H9 (cell line): ENCODE measurements at regions not wholly inside any gene's neighbourhood (a gene's known extent, or its start where the extent isn't known, plus 50 kb on each side); places are given as distances from the start of the nearest gene placed in this dataset.

ENCODE experiments used
- DNase-seq: peaks from one replicate; pipeline ENCODE4 v3.0.0-alpha.2; 2017
- H2AFZ ChIP-seq: one replicate; pipeline ENCODE4 v1.6.1; 2013; ENCODE audit warnings: mild to moderate bottlenecking, low read length, control low read depth, moderate library complexity
- H2AK5ac ChIP-seq: 2 replicates; pipeline ENCODE4 v1.6.1; 2013; ENCODE audit warnings: low read length, control low read depth, mixed read lengths; ENCODE audit not compliant: insufficient read length
- H2BK120ac ChIP-seq: one replicate; pipeline ENCODE4 v1.6.1; 2013; ENCODE audit warnings: low read depth, mild to moderate bottlenecking, low read length, control low read depth, inconsistent platforms; ENCODE audit not compliant: poor library complexity, severe bottlenecking
- H2BK12ac ChIP-seq: 2 replicates; pipeline ENCODE4 v1.6.1; 2013; ENCODE audit warnings: low read length, control low read depth, mixed read lengths, low read depth; ENCODE audit not compliant: insufficient read length
- H2BK15ac ChIP-seq: 2 replicates; pipeline ENCODE4 v1.6.1; 2013; ENCODE audit warnings: low read depth, low read length, control low read depth
- H2BK20ac ChIP-seq: one replicate; pipeline ENCODE4 v1.6.1; 2013; ENCODE audit warnings: low read depth, mild to moderate bottlenecking, low read length, control low read depth, inconsistent platforms; ENCODE audit not compliant: poor library complexity, severe bottlenecking
- H2BK5ac ChIP-seq: 2 replicates; pipeline ENCODE4 v1.6.1; 2013; ENCODE audit warnings: low read length, control low read depth, mixed read lengths; ENCODE audit not compliant: insufficient read length
- H3K14ac ChIP-seq: 2 replicates; pipeline ENCODE4 v1.6.1; 2013; ENCODE audit warnings: low read length, control low read depth; ENCODE audit not compliant: insufficient read depth
- H3K18ac ChIP-seq: 2 replicates; pipeline ENCODE4 v1.6.1; 2013; ENCODE audit warnings: low read depth, mild to moderate bottlenecking, mixed read lengths, low read length, control low read depth; ENCODE audit not compliant: insufficient read length
- H3K23ac ChIP-seq: 2 replicates; pipeline ENCODE4 v1.6.1; 2013; ENCODE audit warnings: low read length, control low read depth, mixed read lengths, low read depth; ENCODE audit not compliant: insufficient read length
- H3K23me2 ChIP-seq: 2 replicates; pipeline ENCODE4 v1.6.1; 2013; ENCODE audit warnings: low read depth, mild to moderate bottlenecking, mixed read lengths, low read length, control low read depth; ENCODE audit not compliant: insufficient read length, poor library complexity, severe bottlenecking
- H3K27ac ChIP-seq: 2 replicates; pipeline ENCODE4 v1.5.1; 2013; ENCODE audit warnings: low read length, control low read depth, mixed read lengths, low read depth; ENCODE audit not compliant: insufficient read length
- H3K27me3 ChIP-seq: 2 replicates; pipeline ENCODE4 v1.6.1; 2013; ENCODE audit warnings: low read length, control low read depth, inconsistent platforms; ENCODE audit not compliant: insufficient read depth
- H3K4ac ChIP-seq: 2 replicates; pipeline ENCODE4 v1.6.1; 2013; ENCODE audit warnings: low read depth, mild to moderate bottlenecking, control low read depth, inconsistent platforms, low read length, moderate library complexity
- H3K4me1 ChIP-seq: 2 replicates; pipeline ENCODE4 v1.6.1; 2013; ENCODE audit warnings: low read length, control low read depth, inconsistent platforms; ENCODE audit not compliant: insufficient read depth
- H3K4me2 ChIP-seq: 2 replicates; pipeline ENCODE4 v1.6.1; 2013; ENCODE audit warnings: low read length, control low read depth, mixed read lengths; ENCODE audit not compliant: insufficient read length, insufficient read depth
- H3K56ac ChIP-seq: 2 replicates; pipeline ENCODE4 v1.6.1; 2013; ENCODE audit warnings: low read depth, mild to moderate bottlenecking, mixed read lengths, low read length, control low read depth; ENCODE audit not compliant: insufficient read length
- H3K79me1 ChIP-seq: 2 replicates; pipeline ENCODE4 v1.6.1; 2013; ENCODE audit warnings: low read depth, mild to moderate bottlenecking, moderate library complexity, low read length, control low read depth, inconsistent platforms; ENCODE audit not compliant: insufficient read depth, poor library complexity, severe bottlenecking
- H3K79me2 ChIP-seq: 2 replicates; pipeline ENCODE4 v1.6.1; 2013; ENCODE audit warnings: low read length, control low read depth, inconsistent platforms; ENCODE audit not compliant: insufficient read depth
- H3K9ac ChIP-seq: 2 replicates; pipeline ENCODE4 v1.6.1; 2013; ENCODE audit warnings: low read length, control low read depth, mixed read lengths; ENCODE audit not compliant: insufficient read length; ENCODE audit errors: extremely low read depth
- H3K9me3 ChIP-seq: one replicate; pipeline ENCODE4 v1.6.1; 2013; ENCODE audit warnings: low read depth, low read length, inconsistent platforms; ENCODE audit not compliant: control insufficient read depth
- H3T11ph ChIP-seq: one replicate; pipeline ENCODE4 v1.6.1; 2013; ENCODE audit warnings: mild to moderate bottlenecking, low read length, control low read depth, inconsistent platforms
- H4K20me1 ChIP-seq: one replicate; pipeline ENCODE4 v1.6.1; 2013; ENCODE audit not compliant: control insufficient read depth, insufficient read length, insufficient read depth
- H4K5ac ChIP-seq: 2 replicates; pipeline ENCODE4 v1.6.1; 2013; ENCODE audit warnings: low read depth, mild to moderate bottlenecking, mixed read lengths, low read length, control low read depth; ENCODE audit not compliant: insufficient read length
- H4K8ac ChIP-seq: replicated peaks from 2 replicates; pipeline ENCODE4 v1.6.1; 2013; ENCODE audit warnings: low read length, control low read depth, mixed read lengths, low read depth; ENCODE audit not compliant: insufficient read length
- H4K91ac ChIP-seq: 2 replicates; pipeline ENCODE4 v1.6.1; 2013; ENCODE audit warnings: low read depth, mild to moderate bottlenecking, moderate library complexity, mixed read lengths, low read length, control low read depth; ENCODE audit not compliant: insufficient read length
- H3K27ac Mint-ChIP-seq, 3 experiments: 2 replicates in 2 of 3; 3 replicates in 1 of 3; pipeline ENCODE4 v1.8.0; 2020 to 2021; ENCODE audit warnings: mixed read lengths in 3 of 3, mild to moderate bottlenecking in 1 of 3, moderate library complexity in 1 of 3
- H3K27me3 Mint-ChIP-seq: 2 replicates; pipeline ENCODE4 v1.8.0; 2021; ENCODE audit warnings: low read depth, mild to moderate bottlenecking, moderate library complexity, mixed read lengths
- H3K36me3 Mint-ChIP-seq, 3 experiments: 2 replicates in 2 of 3; 3 replicates in 1 of 3; pipeline ENCODE4 v1.8.0; 2020 to 2021; ENCODE audit warnings: low read depth in 3 of 3, mixed read lengths in 3 of 3; ENCODE audit not compliant: insufficient read depth in 1 of 3
- H3K4me1 Mint-ChIP-seq, 2 experiments: 2 replicates each; pipeline ENCODE4 v1.8.0; 2020; ENCODE audit warnings: mixed read lengths in 2 of 2
- H3K4me3 Mint-ChIP-seq, 2 experiments: 2 replicates in 1 of 2; 3 replicates in 1 of 2; pipeline ENCODE4 v1.8.0; 2020 to 2021; ENCODE audit warnings: mild to moderate bottlenecking in 2 of 2, mixed read lengths in 2 of 2, moderate library complexity in 1 of 2
- H3K9me3 Mint-ChIP-seq, 2 experiments: 2 replicates in 1 of 2; 3 replicates in 1 of 2; pipeline ENCODE4 v1.8.0; 2020; ENCODE audit warnings: mild to moderate bottlenecking in 2 of 2, mixed read lengths in 2 of 2, moderate library complexity in 1 of 2
- WGBS: extraction: QIAGEN DNeasy Blood & Tissue Kit; methylation state at CpG from one replicate; pipeline ENCODE4 v1.1.7; 2013; ENCODE audit warnings: missing lambda C conversion rate, low lambda C conversion rate, mixed read lengths; ENCODE audit not compliant: insufficient read length; ENCODE audit errors: extremely low coverage; 5-methylcytosine and 5-hydroxymethylcytosine counted together
- TF ChIP-seq, protein P1 (sequence below): fragments of 200-600 bp; sonication (generic); conservative IDR thresholded peaks from 3 replicates; pipeline ENCODE4 v1.8.0; 2021; ENCODE audit warnings: antibody characterized with exemption, mild to moderate bottlenecking

- Histone ChIP-seq H3K27me3 (no peaks in the 10 kb centered on the region), H2BK120ac (no peak overlapping the region), H2BK5ac (no peak overlapping the region), H2BK20ac (no peak overlapping the region), H4K8ac (no peak overlapping the region), H3K9me3 (no peaks in the 10 kb centered on the region), H2BK15ac (no peak overlapping the region), H3K4me1 (no peaks in the 10 kb centered on the region), H3K23ac (no peak overlapping the region), H3K79me1 (no peaks in the 10 kb centered on the region), H3K23me2 (no peaks in the 10 kb centered on the region), H3K27ac (no peak overlapping the region), H3K14ac (no peak overlapping the region), H3K79me2 (no peaks in the 10 kb centered on the region), H3K56ac (no peak overlapping the region), H3K9ac (no peak overlapping the region), H4K5ac (no peak overlapping the region), H2AFZ (no peak overlapping the region), H2BK12ac (no peak overlapping the region), H2AK5ac (no peak overlapping the region), H4K20me1 (no peaks in the 10 kb centered on the region), H3K4me2 (no peak overlapping the region), H3T11ph (no peak overlapping the region), H3K18ac (no peak overlapping the region), H4K91ac (no peak overlapping the region), H3K4ac (no peak overlapping the region)
- H3K4me3 Mint-ChIP-seq = no peak overlapping the region
- H3K27me3 Mint-ChIP-seq = no peaks in the 10 kb centered on the region
- H3K36me3 Mint-ChIP-seq = no peaks in the 10 kb centered on the region
- H3K4me1 Mint-ChIP-seq = peaks cover 3 to 5% of the 10 kb centered on the region in 2 experiments; a peak in 2 of 4 replicates
- DNase-seq = no peak
- H3K9me3 Mint-ChIP-seq = no peaks in the 10 kb centered on the region
- WGBS = no CpG with 5 or more reads among the region's 2 CpGs
- TF ChIP-seq, protein P1, sequence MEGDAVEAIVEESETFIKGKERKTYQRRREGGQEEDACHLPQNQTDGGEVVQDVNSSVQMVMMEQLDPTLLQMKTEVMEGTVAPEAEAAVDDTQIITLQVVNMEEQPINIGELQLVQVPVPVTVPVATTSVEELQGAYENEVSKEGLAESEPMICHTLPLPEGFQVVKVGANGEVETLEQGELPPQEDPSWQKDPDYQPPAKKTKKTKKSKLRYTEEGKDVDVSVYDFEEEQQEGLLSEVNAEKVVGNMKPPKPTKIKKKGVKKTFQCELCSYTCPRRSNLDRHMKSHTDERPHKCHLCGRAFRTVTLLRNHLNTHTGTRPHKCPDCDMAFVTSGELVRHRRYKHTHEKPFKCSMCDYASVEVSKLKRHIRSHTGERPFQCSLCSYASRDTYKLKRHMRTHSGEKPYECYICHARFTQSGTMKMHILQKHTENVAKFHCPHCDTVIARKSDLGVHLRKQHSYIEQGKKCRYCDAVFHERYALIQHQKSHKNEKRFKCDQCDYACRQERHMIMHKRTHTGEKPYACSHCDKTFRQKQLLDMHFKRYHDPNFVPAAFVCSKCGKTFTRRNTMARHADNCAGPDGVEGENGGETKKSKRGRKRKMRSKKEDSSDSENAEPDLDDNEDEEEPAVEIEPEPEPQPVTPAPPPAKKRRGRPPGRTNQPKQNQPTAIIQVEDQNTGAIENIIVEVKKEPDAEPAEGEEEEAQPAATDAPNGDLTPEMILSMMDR = no peak
- no peak overlapping the region for H3K27ac Mint-ChIP-seq
These were observed 295.7 kb downstream of the KCNJ2 start for GRCh38 chr17:70464995-70465394.
